Aorta (tissue), 5 donors: ENCODE measurements at regions not wholly inside any gene's neighbourhood (a gene's known extent, or its start where the extent isn't known, plus 50 kb on each side); places are given as distances from the start of the nearest gene placed in this dataset.

Experiments
- ATAC-seq: fragments of 200-7000 bp; cut with Tn5 transposase; one replicate; pipeline ENCODE4 v1.9.1; 2022; ENCODE audit warnings: moderate library complexity; ENCODE audit not compliant: low FRiP score
- DNase-seq, 2 donors: peaks; one replicate each; pipeline ENCODE4 v3.0.0-alpha.2; 2020
- H3K27ac ChIP-seq, 2 donors: one replicate each; pipeline ENCODE4 v1.5.1; 2013; ENCODE audit warnings: low read length in 2 of 2, mild to moderate bottlenecking in 2 of 2, moderate library complexity in 2 of 2, control low read depth in 1 of 2, inconsistent platforms in 1 of 2, low read depth in 1 of 2
- H3K27me3 ChIP-seq, 2 donors: one replicate each; pipeline ENCODE4 v1.6.1; 2013; ENCODE audit warnings: control low read depth in 1 of 2, low read length in 1 of 2, mild to moderate bottlenecking in 1 of 2, moderate library complexity in 1 of 2; ENCODE audit not compliant: insufficient read depth in 2 of 2, control insufficient read depth in 1 of 2
- H3K36me3 ChIP-seq, 2 donors: one replicate each; pipeline ENCODE4 v1.6.1; 2013; ENCODE audit warnings: control low read depth in 1 of 2, low read length in 1 of 2, mild to moderate bottlenecking in 1 of 2; ENCODE audit not compliant: insufficient read depth in 2 of 2, control insufficient read depth in 1 of 2
- H3K4me1 ChIP-seq, 2 donors: one replicate each; pipeline ENCODE4 v1.6.1; 2013; ENCODE audit warnings: low read length in 2 of 2, control low read depth in 1 of 2, mild to moderate bottlenecking in 1 of 2, moderate library complexity in 1 of 2; ENCODE audit not compliant: insufficient read depth in 2 of 2, control insufficient read depth in 1 of 2
- H3K4me3 ChIP-seq, 2 donors: one replicate each; pipeline ENCODE4 v1.5.1; 2013; ENCODE audit warnings: low read length in 2 of 2, control low read depth in 1 of 2, mild to moderate bottlenecking in 1 of 2
- H3K9me3 ChIP-seq: one replicate; pipeline ENCODE4 v1.6.1; 2013; ENCODE audit warnings: mild to moderate bottlenecking, low read length; ENCODE audit not compliant: control insufficient read depth
- WGBS, 2 donors: extraction: QIAGEN DNeasy Blood & Tissue Kit; methylation state at CpG; one replicate each; pipeline ENCODE4 v1.1.7; 2013; 5-methylcytosine and 5-hydroxymethylcytosine counted together
- intact Hi-C, 2 donors: fragments of 100-400 bp; cut with DNase I; formaldehyde crosslinking; loops; one replicate each; pipeline versions ENCODE4 v1.14.2 to v1.15.0; 2022
- donor health status: healthy with polysubstance abuse.
- donor health status: Bipolar disorder and iron deficiency.
- donor health status: DM: no; HTN: no; CAD: no.
- donor health status: DM: no; HTN: no; CAD: no.
- donor health status: DM: yes; HTN: yes; CAD: no.

- no peak overlapping the region for H3K27ac ChIP-seq
- H3K4me3 ChIP-seq, result no peak overlapping the region
- H3K4me1 ChIP-seq, result no peaks in the 10 kb centered on the region
- no peaks in the 10 kb centered on the region for H3K27me3 ChIP-seq
- DNase-seq (no peak), ATAC-seq (no peak)
- intact Hi-C loops, result no loop called here
- WGBS, 2 donors, result 62 to 67% methylated on average over 5 of the region's 5 CpGs
- no peaks in the 10 kb centered on the region for H3K36me3 ChIP-seq
- no peaks in the 10 kb centered on the region for H3K9me3 ChIP-seq
Observed at GRCh38 chrX:65926095-65927019, 113.5 kb downstream of the VSIG4 start.

GRCh38 chrX:65925592-65925991 lies 114.3 kb downstream of the VSIG4 start:
- Histone ChIP-seq H3K27me3 (no peaks in the 10 kb centered on the region), H3K27ac (no peak overlapping the region), H3K4me3 (no peak overlapping the region), H3K9me3 (no peaks in the 10 kb centered on the region), H3K36me3 (no peaks in the 10 kb centered on the region), H3K4me1 (no peaks in the 10 kb centered on the region)
- DNase-seq (no peak), ATAC-seq (no peak)
- intact Hi-C loops, result no loop called here
- WGBS, 2 donors, result 77 to 90% methylated on average over 3 of the region's 3 CpGs

- H3K27me3 ChIP-seq, result no peaks in the 10 kb centered on the region
Observed at GRCh38 chrX:65925005-65925404, 114.9 kb downstream of the VSIG4 start.

GRCh38 chrX:65921363-65921762 lies 118.5 kb downstream of the VSIG4 start:
- no peak overlapping the region for H3K27ac ChIP-seq
- intact Hi-C loops, result no loop called here
- DNase-seq (no peak), ATAC-seq (no peak)
- H3K4me1 ChIP-seq, result no peaks in the 10 kb centered on the region
- no peaks in the 10 kb centered on the region for H3K27me3 ChIP-seq
- H3K4me3 ChIP-seq, result no peak overlapping the region
- 31 to 43% methylated on average over 2 of the region's 2 CpGs for WGBS, 2 donors
- H3K36me3 ChIP-seq, result no peaks in the 10 kb centered on the region
- H3K9me3 ChIP-seq, result no peaks in the 10 kb centered on the region

More at GRCh38 chrX:65925005-65925404, 114.9 kb downstream of the VSIG4 start:
- ATAC-seq (no peak), DNase-seq (no peak)
- no peak overlapping the region for H3K4me3 ChIP-seq
- 68 to 74% methylated on average over 3 of the region's 3 CpGs for WGBS, 2 donors
- no peaks in the 10 kb centered on the region for H3K9me3 ChIP-seq
- H3K27ac ChIP-seq, result no peak overlapping the region
- no peaks in the 10 kb centered on the region for H3K4me1 ChIP-seq
- intact Hi-C loops, result no loop called here
- H3K36me3 ChIP-seq, result no peaks in the 10 kb centered on the region

GRCh38 chrX:65920620-65921019 lies 119.3 kb downstream of the VSIG4 start:
- intact Hi-C loops, result no loop called here
- H3K27ac ChIP-seq, result no peak overlapping the region
- H3K9me3 ChIP-seq, result no peaks in the 10 kb centered on the region
- no peak for DNase-seq
- no peak overlapping the region for H3K4me3 ChIP-seq
- no peaks in the 10 kb centered on the region for H3K4me1 ChIP-seq
- ATAC-seq, result no peak
- no peaks in the 10 kb centered on the region for H3K36me3 ChIP-seq
- 2 to 19% methylated on average over 1 of the region's 1 CpG for WGBS, 2 donors
- H3K27me3 ChIP-seq, result no peaks in the 10 kb centered on the region

- Histone ChIP-seq H3K27ac (no peak overlapping the region), H3K9me3 (no peaks in the 10 kb centered on the region), H3K27me3 (no peaks in the 10 kb centered on the region), H3K36me3 (no peaks in the 10 kb centered on the region), H3K4me1 (no peaks in the 10 kb centered on the region), H3K4me3 (no peak overlapping the region)
- 76 to 81% methylated on average over 3 of the region's 3 CpGs for WGBS, 2 donors
- intact Hi-C loops, result no loop called here
- DNase-seq, result no peak
- ATAC-seq, result no peak
Observed at GRCh38 chrX:65910899-65911298, 129.0 kb downstream of the VSIG4 start.

GRCh38 chrX:65903750-65904149 lies 136.1 kb downstream of the VSIG4 start:
- no peak for DNase-seq
- H3K27ac ChIP-seq, result no peak overlapping the region
- no peaks in the 10 kb centered on the region for H3K4me1 ChIP-seq
- H3K4me3 ChIP-seq, result no peak overlapping the region
- H3K27me3 ChIP-seq, result no peaks in the 10 kb centered on the region
- no peak for ATAC-seq
- no peaks in the 10 kb centered on the region for H3K9me3 ChIP-seq
- intact Hi-C loops, result no loop called here
- WGBS, 2 donors, result 41 to 60% methylated on average over 1 of the region's 1 CpG
- H3K36me3 ChIP-seq, result no peaks in the 10 kb centered on the region

- no peak for DNase-seq
- intact Hi-C loops, result no loop called here
- 55 to 66% methylated on average over 3 of the region's 3 CpGs for WGBS, 2 donors
- Histone ChIP-seq H3K9me3 (no peaks in the 10 kb centered on the region), H3K36me3 (no peaks in the 10 kb centered on the region), H3K4me1 (no peaks in the 10 kb centered on the region), H3K27me3 (no peaks in the 10 kb centered on the region), H3K4me3 (no peak overlapping the region), H3K27ac (no peak overlapping the region)
- no peak for ATAC-seq
Observed at GRCh38 chrX:65902011-65902410, 137.9 kb downstream of the VSIG4 start.
